HepG2 (cell line): ENCODE measurements at regions not wholly inside any gene's neighbourhood (a gene's known extent, or its start where the extent isn't known, plus 50 kb on each side); places are given as distances from the start of the nearest gene placed in this dataset.

ENCODE experiments used
- ZMYM3 ChIP-seq: sonication (generic); formaldehyde crosslinking; IDR thresholded peaks from 2 replicates; pipeline ENCODE4 v1.5.1; 2020; ENCODE audit warnings: mild to moderate bottlenecking, missing genetic modification reagents
- ZNF180 ChIP-seq: sonication (generic); formaldehyde crosslinking; IDR thresholded peaks from 2 replicates; pipeline ENCODE4 v1.4.0; 2020; ENCODE audit warnings: low read depth, missing genetic modification reagents, borderline replicate concordance
- ZNF318 ChIP-seq: sonication (generic); formaldehyde crosslinking; IDR thresholded peaks from 2 replicates; pipeline ENCODE4 v1.4.0; 2020; ENCODE audit warnings: mild to moderate bottlenecking, missing genetic modification reagents
- ZNF558 ChIP-seq: sonication (generic); formaldehyde crosslinking; IDR thresholded peaks from 2 replicates; pipeline ENCODE4 v1.9.0; 2022; ENCODE audit warnings: mild to moderate bottlenecking, missing genetic modification reagents, borderline replicate concordance
- TF ChIP-seq, protein P1 (sequence below): sonication (generic); formaldehyde crosslinking; conservative IDR thresholded peaks from 2 replicates; pipeline ENCODE4 v1.8.0; 2022; ENCODE audit warnings: missing genetic modification reagents

- TF ChIP-seq ZNF318 (CRISPR knock-in tag) (no peak), ZNF180 (CRISPR knock-in tag) (no peak), ZNF558 (no peak), ZMYM3 (CRISPR knock-in tag) (no peak)
- TF ChIP-seq, protein P1, sequence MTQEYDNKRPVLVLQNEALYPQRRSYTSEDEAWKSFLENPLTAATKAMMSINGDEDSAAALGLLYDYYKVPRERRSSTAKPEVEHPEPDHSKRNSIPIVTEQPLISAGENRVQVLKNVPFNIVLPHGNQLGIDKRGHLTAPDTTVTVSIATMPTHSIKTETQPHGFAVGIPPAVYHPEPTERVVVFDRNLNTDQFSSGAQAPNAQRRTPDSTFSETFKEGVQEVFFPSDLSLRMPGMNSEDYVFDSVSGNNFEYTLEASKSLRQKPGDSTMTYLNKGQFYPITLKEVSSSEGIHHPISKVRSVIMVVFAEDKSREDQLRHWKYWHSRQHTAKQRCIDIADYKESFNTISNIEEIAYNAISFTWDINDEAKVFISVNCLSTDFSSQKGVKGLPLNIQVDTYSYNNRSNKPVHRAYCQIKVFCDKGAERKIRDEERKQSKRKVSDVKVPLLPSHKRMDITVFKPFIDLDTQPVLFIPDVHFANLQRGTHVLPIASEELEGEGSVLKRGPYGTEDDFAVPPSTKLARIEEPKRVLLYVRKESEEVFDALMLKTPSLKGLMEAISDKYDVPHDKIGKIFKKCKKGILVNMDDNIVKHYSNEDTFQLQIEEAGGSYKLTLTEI (CRISPR knock-in tag) = no peak
Measured at GRCh38 chr14:35992816-35993683, 166.9 kb downstream of the BRMS1L start (continued).
